HG02763 (cell line): ENCODE measurements at regions not wholly inside any gene's neighbourhood (a gene's known extent, or its start where the extent isn't known, plus 50 kb on each side); places are given as distances from the start of the nearest gene placed in this dataset.
"Not testable (repeated sequence)": the region's sequence is repeated elsewhere in the genome, so short reads cannot be mapped to it uniquely, and the experiment has no call there.

ENCODE experiments used
- ATAC-seq: cut with Tn5 transposase; IDR thresholded peaks from one replicate; pipeline ENCODE4 v1.9.1; 2021; ENCODE audit warnings: mild to moderate bottlenecking, moderate library complexity; ENCODE audit not compliant: unreplicated experiment

GRCh38 chr3:176106380-176106779 is 1090.9 kb downstream of the TBL1XR1 start:
- ATAC-seq, result no peak

GRCh38 chr3:176097027-176097426 is 1100.3 kb downstream of the TBL1XR1 start:
- no peak for ATAC-seq

- not testable (repeated sequence) for ATAC-seq
Observed at GRCh38 chr3:176093892-176094291, 1103.4 kb downstream of the TBL1XR1 start.

- no peak for ATAC-seq
Observed at GRCh38 chr3:176090727-176091126, 1106.6 kb downstream of the TBL1XR1 start.

GRCh38 chr3:176088962-176089383 is 1108.3 kb downstream of the TBL1XR1 start:
- ATAC-seq, result no peak

GRCh38 chr3:176087066-176087697 is 1110.1 kb downstream of the TBL1XR1 start:
- no peak for ATAC-seq

GRCh38 chr3:176079785-176080184 is 1117.5 kb downstream of the TBL1XR1 start:
- no peak for ATAC-seq

- ATAC-seq, result no peak
Observed at GRCh38 chr3:176078906-176079305, 1118.4 kb downstream of the TBL1XR1 start.

- no peak for ATAC-seq
Observed at GRCh38 chr3:176075491-176075890, 1121.8 kb downstream of the TBL1XR1 start.

- ATAC-seq, result no peak
Observed at GRCh38 chr3:176075046-176075445, 1122.2 kb downstream of the TBL1XR1 start.

GRCh38 chr3:176074096-176074495 is 1123.2 kb downstream of the TBL1XR1 start:
- ATAC-seq, result no peak

GRCh38 chr3:176071943-176072342 is 1125.3 kb downstream of the TBL1XR1 start:
- ATAC-seq, result no peak

- ATAC-seq, result no peak
Observed at GRCh38 chr3:176068750-176069149, 1128.5 kb downstream of the TBL1XR1 start.

- no peak for ATAC-seq
Observed at GRCh38 chr3:176058856-176059255, 1138.4 kb downstream of the TBL1XR1 start.

GRCh38 chr3:176055836-176056235 is 1141.4 kb downstream of the TBL1XR1 start:
- no peak for ATAC-seq

GRCh38 chr3:176051766-176052165 is 1145.5 kb downstream of the TBL1XR1 start:
- ATAC-seq, result no peak

- no peak for ATAC-seq
Observed at GRCh38 chr3:176046703-176047102, 1150.6 kb downstream of the TBL1XR1 start.

- ATAC-seq, result no peak
Observed at GRCh38 chr3:176041812-176042211, 1155.5 kb downstream of the TBL1XR1 start.

GRCh38 chr3:176041185-176041584 is 1156.1 kb downstream of the TBL1XR1 start:
- no peak for ATAC-seq

- ATAC-seq, result no peak
Observed at GRCh38 chr3:176037636-176038035, 1159.6 kb downstream of the TBL1XR1 start.

GRCh38 chr3:176032043-176032442 is 1165.2 kb downstream of the TBL1XR1 start:
- ATAC-seq, result no peak

GRCh38 chr3:176016203-176016602 is 1157.1 kb downstream of the NAALADL2 start:
- not testable (repeated sequence) for ATAC-seq

GRCh38 chr3:176015228-176015627 is 1156.1 kb downstream of the NAALADL2 start:
- not testable (repeated sequence) for ATAC-seq
